ENCODE measurements at regions not wholly inside any gene's neighbourhood (a gene's known extent, or its start where the extent isn't known, plus 50 kb on each side); places are given as distances from the start of the nearest gene placed in this dataset.
"Not testable (repeated sequence)": the region's sequence is repeated elsewhere in the genome, so short reads cannot be mapped to it uniquely, and the experiment has no call there.

DNA sequence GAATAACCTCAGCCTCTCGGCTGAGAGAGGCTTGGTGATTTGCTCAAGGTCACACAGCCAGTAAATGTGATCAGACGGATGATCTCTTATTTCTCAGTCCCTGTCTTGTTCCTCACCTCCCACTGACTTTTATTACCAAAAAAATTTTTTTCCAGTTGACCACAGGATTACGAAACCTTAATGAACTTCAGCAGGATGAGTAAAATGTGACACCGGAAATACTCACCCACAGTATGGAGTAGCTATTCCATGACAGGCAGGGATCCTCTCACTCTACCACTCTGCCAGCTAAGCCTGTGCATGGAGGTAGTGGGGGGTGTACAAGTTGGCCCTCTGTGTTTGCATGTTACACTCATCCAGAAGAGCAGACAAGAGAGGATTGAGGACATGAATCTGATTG, 916.4 kb downstream of the UQCRFS1 start:
- no peaks in the 10 kb centered on the region for H3K27me3 ChIP-seq
- H3K9me3 ChIP-seq = no peaks in the 10 kb centered on the region
- no peak for TF ChIP-seq EP300 (IDR thresholded peaks at IDR 0.05)
- no peak for TF ChIP-seq POLR2A (IDR thresholded peaks at IDR 0.05)
- TF ChIP-seq, protein P1, sequence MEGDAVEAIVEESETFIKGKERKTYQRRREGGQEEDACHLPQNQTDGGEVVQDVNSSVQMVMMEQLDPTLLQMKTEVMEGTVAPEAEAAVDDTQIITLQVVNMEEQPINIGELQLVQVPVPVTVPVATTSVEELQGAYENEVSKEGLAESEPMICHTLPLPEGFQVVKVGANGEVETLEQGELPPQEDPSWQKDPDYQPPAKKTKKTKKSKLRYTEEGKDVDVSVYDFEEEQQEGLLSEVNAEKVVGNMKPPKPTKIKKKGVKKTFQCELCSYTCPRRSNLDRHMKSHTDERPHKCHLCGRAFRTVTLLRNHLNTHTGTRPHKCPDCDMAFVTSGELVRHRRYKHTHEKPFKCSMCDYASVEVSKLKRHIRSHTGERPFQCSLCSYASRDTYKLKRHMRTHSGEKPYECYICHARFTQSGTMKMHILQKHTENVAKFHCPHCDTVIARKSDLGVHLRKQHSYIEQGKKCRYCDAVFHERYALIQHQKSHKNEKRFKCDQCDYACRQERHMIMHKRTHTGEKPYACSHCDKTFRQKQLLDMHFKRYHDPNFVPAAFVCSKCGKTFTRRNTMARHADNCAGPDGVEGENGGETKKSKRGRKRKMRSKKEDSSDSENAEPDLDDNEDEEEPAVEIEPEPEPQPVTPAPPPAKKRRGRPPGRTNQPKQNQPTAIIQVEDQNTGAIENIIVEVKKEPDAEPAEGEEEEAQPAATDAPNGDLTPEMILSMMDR (IDR thresholded peaks at IDR 0.05) = no peak
- 49 to 62% (median 57%) methylated on average over 4 of the region's 4 CpGs for WGBS, 3 donors
- H3K4me1 ChIP-seq (ENCODE audit: insufficient read depth) = no peaks in the 10 kb centered on the region
- H3K4me3 ChIP-seq = no peak overlapping the region
- no peaks in the 10 kb centered on the region for H3K36me3 ChIP-seq
- intact Hi-C loops (cut with DNase I) = no loop called here
- no peak overlapping the region for H3K27ac ChIP-seq
- DNase-seq = no peak

DNA sequence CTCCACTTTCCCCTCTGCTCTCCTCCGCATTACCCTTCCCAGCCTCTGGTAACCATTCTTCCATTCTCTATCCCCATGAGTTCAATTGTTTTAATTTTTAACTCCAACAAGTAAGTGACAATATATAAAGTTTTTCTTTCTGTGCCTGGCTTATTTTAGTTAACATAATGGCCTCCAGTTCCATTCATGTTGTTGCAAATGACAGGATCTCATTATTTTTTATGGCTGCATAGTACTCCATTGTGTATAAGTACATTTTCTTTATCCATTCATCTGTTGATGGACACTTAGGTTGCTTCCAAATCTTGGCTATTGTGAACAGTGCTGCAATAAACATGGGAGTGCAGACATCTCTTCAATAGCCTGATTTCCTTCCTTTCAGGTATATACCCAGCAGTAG, 918.0 kb downstream of the UQCRFS1 start:
- H3K4me1 ChIP-seq (ENCODE audit: insufficient read depth); intact Hi-C loops (cut with DNase I); H3K4me3 ChIP-seq; H3K36me3 ChIP-seq; DNase-seq; H3K9me3 ChIP-seq; H3K27me3 ChIP-seq; H3K27ac ChIP-seq: not testable (repeated sequence)
- 94 to 96% (median 96%) methylated on average over 1 of the region's 1 CpG for WGBS, 3 donors

DNA sequence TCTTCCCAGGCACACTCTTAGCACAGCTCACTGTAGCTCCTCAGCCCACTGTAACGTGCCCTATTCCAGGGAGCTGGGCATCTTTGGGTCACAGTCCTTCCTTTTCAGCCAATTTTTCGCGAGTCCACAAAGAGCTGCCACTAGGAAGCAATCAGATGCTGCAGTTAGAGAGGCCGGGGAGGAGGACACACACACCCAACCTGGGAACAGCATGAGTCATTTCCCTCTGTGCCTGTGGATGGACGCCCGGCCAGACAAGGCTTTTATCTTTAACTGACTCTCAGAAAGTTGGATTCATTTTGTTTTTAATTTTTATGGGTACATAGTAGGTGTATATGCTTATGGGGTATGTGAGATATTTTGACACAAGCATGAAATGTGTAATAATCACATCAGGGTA, 918.6 kb downstream of the UQCRFS1 start:
- TF ChIP-seq EP300 (IDR thresholded peaks at IDR 0.05) (no peak), POLR2A (IDR thresholded peaks at IDR 0.05) (no peak)
- TF ChIP-seq, protein P1 (IDR thresholded peaks at IDR 0.05) = no peak
- Histone ChIP-seq H3K27me3 (no peaks in the 10 kb centered on the region), H3K4me3 (no peak overlapping the region), H3K4me1 (ENCODE audit: insufficient read depth) (no peaks in the 10 kb centered on the region), H3K27ac (no peak overlapping the region), H3K36me3 (no peaks in the 10 kb centered on the region), H3K9me3 (no peaks in the 10 kb centered on the region)
- intact Hi-C loops (cut with DNase I) = no loop called here
- WGBS, 3 donors = 30 to 52% (median 49%) methylated on average over 6 of the region's 6 CpGs
- no peak for DNase-seq

DNA sequence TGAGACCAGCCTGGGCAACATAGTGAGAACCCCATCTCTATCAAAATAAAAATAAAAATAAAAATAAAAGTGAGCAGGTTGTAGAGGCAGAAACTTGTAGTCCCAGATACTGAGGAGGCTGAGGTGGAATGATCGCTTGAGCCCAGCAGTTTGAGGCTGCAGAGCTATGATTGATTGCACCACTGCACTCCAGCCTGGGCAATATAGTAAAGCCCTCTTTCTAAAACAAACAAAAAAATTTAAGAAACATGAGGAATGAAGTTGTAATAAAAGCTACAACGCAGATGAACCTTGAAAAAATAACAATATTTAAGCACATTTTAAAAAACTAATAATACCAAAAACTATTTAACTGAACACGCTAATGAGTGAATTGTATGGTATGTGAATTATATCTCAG, 919.3 kb downstream of the UQCRFS1 start:
- no peak for DNase-seq
- H3K36me3 ChIP-seq = no peaks in the 10 kb centered on the region
- H3K27ac ChIP-seq = no peak overlapping the region
- H3K27me3 ChIP-seq = no peaks in the 10 kb centered on the region
- H3K9me3 ChIP-seq = no peaks in the 10 kb centered on the region
- H3K4me3 ChIP-seq = no peak overlapping the region
- intact Hi-C loops (cut with DNase I) = no loop called here
- H3K4me1 ChIP-seq (ENCODE audit: insufficient read depth) = peaks cover 4% of the 10 kb centered on the region
- 87 to 91% (median 88%) methylated on average over 3 of the region's 3 CpGs for WGBS, 3 donors
- no peak for TF ChIP-seq EP300 (IDR thresholded peaks at IDR 0.05)
- TF ChIP-seq POLR2A (IDR thresholded peaks at IDR 0.05) = no peak

GRCh38 chr19:28292822-28293500, 920.0 kb downstream of the UQCRFS1 start:
- WGBS, 3 donors = 52 to 71% (median 63%) methylated on average over 10 of the region's 10 CpGs
- Histone ChIP-seq H3K36me3 (no peaks in the 10 kb centered on the region), H3K9me3 (no peaks in the 10 kb centered on the region), H3K27ac (no peak overlapping the region), H3K4me3 (no peak overlapping the region), H3K4me1 (ENCODE audit: insufficient read depth) (peaks cover 8% of the 10 kb centered on the region), H3K27me3 (no peaks in the 10 kb centered on the region)
- no peak for TF ChIP-seq POLR2A (IDR thresholded peaks at IDR 0.05)
- DNase-seq = no peak
- intact Hi-C loops (cut with DNase I) = no loop called here

DNA sequence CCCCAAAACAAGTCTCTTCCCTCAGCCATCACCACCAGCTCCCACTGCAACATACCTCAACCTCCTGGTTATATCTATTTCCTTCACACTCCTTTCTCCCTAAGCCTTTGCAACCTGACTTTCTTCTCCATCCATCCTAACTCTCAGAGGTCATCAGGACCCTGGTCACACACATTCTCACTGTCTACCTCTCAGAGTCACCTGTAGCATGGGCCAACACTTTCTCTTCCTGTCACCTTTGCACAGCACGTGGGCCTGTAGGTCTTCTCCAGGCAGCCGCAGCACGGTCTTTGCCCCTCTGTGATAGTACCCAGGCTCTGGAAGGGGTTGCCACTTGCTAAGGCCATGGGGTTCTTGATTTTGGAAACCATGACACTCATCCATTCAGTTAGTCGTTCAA, 921.1 kb downstream of the UQCRFS1 start:
- Histone ChIP-seq H3K9me3 (no peaks in the 10 kb centered on the region), H3K4me3 (no peak overlapping the region), H3K4me1 (ENCODE audit: insufficient read depth) (peaks cover 9% of the 10 kb centered on the region), H3K27me3 (no peaks in the 10 kb centered on the region), H3K36me3 (no peaks in the 10 kb centered on the region), H3K27ac (no peak overlapping the region)
- WGBS, 3 donors = 69 to 96% (median 70%) methylated on average over 4 of the region's 4 CpGs
- TF ChIP-seq EP300 (IDR thresholded peaks at IDR 0.05) = no peak
- intact Hi-C loops (cut with DNase I) = no loop called here
- no peak for DNase-seq
